ENCODE measurements at regions not wholly inside any gene's neighbourhood (a gene's known extent, or its start where the extent isn't known, plus 50 kb on each side); places are given as distances from the start of the nearest gene placed in this dataset.

- TF ChIP-seq EZH2 (IDR thresholded peaks at IDR 0.05; ENCODE audit: insufficient read depth, poor library complexity, severe bottlenecking) = no peak
- no peak for TF ChIP-seq EZH2phosphoT487 (IDR thresholded peaks at IDR 0.05; ENCODE audit: insufficient read depth, low read depth)
These were observed 150.6 kb upstream of the HSF2 start for GRCh38 chr6:122248844-122249243.
